ENCODE measurements at regions not wholly inside any gene's neighbourhood (a gene's known extent, or its start where the extent isn't known, plus 50 kb on each side); places are given as distances from the start of the nearest gene placed in this dataset.

- no peak overlapping the region for H3K4me3 Mint-ChIP-seq
- DNase-seq (no peak), ATAC-seq (ENCODE audit: poor library complexity) (no peak)
- intact Hi-C loops (cut with DNase I, micrococcal nuclease), result no loop called here
- no peak overlapping the region for H3K27ac Mint-ChIP-seq
- no peaks in the 10 kb centered on the region for H3K4me1 Mint-ChIP-seq (ENCODE audit: low read depth)
- Histone ChIP-seq H3K4me1 (ENCODE audit: insufficient read depth, low read length) (no peaks in the 10 kb centered on the region), H3K36me3 (ENCODE audit: insufficient read depth, low read length) (no peaks in the 10 kb centered on the region), H3K27ac (ENCODE audit: low read depth in 1 of 2, low read length in 2 of 2) (no peak overlapping the region), H3K27me3 (ENCODE audit: control insufficient read depth in 1 of 2, insufficient read depth in 2 of 2, low read length in 2 of 2) (no peaks in the 10 kb centered on the region), H3K9me3 (ENCODE audit: control insufficient read depth in 1 of 2, insufficient read depth in 1 of 2, low read length in 2 of 2) (no peaks in the 10 kb centered on the region), H3K4me3 (ENCODE audit: low read length) (no peak overlapping the region)
- ChIA-PET CTCF (no interaction called here), POLR2A (no interaction called here)
- H3K9me3 Mint-ChIP-seq, result no peaks in the 10 kb centered on the region
- no peaks in the 10 kb centered on the region for H3K36me3 Mint-ChIP-seq (ENCODE audit: low read depth)
- no peak for TF ChIP-seq CTCF (IDR thresholded peaks at IDR 0.05)
- no peaks in the 10 kb centered on the region for H3K27me3 Mint-ChIP-seq
Measured at GRCh38 chr11:86128914-86129313, 60.0 kb upstream of the PICALM start.

- H3K9me3 ChIP-seq (ENCODE audit: control insufficient read depth in 1 of 2, insufficient read depth in 1 of 2, low read length in 2 of 2), result no peaks in the 10 kb centered on the region
- Mint-ChIP-seq H3K27ac (no peak overlapping the region), H3K9me3 (no peaks in the 10 kb centered on the region), H3K27me3 (no peaks in the 10 kb centered on the region), H3K4me3 (no peak overlapping the region), H3K4me1 (ENCODE audit: low read depth) (no peaks in the 10 kb centered on the region), H3K36me3 (ENCODE audit: low read depth) (no peaks in the 10 kb centered on the region)
- ATAC-seq (ENCODE audit: poor library complexity) (no peak), DNase-seq (no peak)
- H3K36me3 ChIP-seq (ENCODE audit: insufficient read depth, low read length), result no peaks in the 10 kb centered on the region
- intact Hi-C loops (cut with DNase I, micrococcal nuclease), result no loop called here
- CTCF ChIA-PET, result no interaction called here
- TF ChIP-seq CTCF (IDR thresholded peaks at IDR 0.05), result no peak
- H3K27me3 ChIP-seq (ENCODE audit: control insufficient read depth in 1 of 2, insufficient read depth in 2 of 2, low read length in 2 of 2), result no peaks in the 10 kb centered on the region
- H3K4me3 ChIP-seq (ENCODE audit: low read length), result no peak overlapping the region
- POLR2A ChIA-PET, result no interaction called here
- no peak overlapping the region for H3K27ac ChIP-seq (ENCODE audit: low read depth in 1 of 2, low read length in 2 of 2)
- H3K4me1 ChIP-seq (ENCODE audit: insufficient read depth, low read length), result no peaks in the 10 kb centered on the region
Measured at GRCh38 chr11:86126862-86127261, 58.0 kb upstream of the PICALM start.

- Mint-ChIP-seq H3K9me3 (no peaks in the 10 kb centered on the region), H3K4me3 (no peak overlapping the region), H3K27ac (no peak overlapping the region), H3K27me3 (no peaks in the 10 kb centered on the region), H3K36me3 (ENCODE audit: low read depth) (no peaks in the 10 kb centered on the region), H3K4me1 (ENCODE audit: low read depth) (no peaks in the 10 kb centered on the region)
- ChIA-PET POLR2A (interaction anchor here (0.6 kb wide), 1 partner anchor 1034 kb away, joined by 3 read pairs; no protein-coding TSS in a partner anchor), CTCF (interaction anchor here (1.3 kb wide), 1 partner anchor 83 kb away, joined by 4 read pairs; no protein-coding TSS in a partner anchor)
- H3K27me3 ChIP-seq (ENCODE audit: control insufficient read depth in 1 of 2, insufficient read depth in 2 of 2, low read length in 2 of 2), result no peaks in the 10 kb centered on the region
- ATAC-seq (ENCODE audit: poor library complexity), result no peak
- no peak overlapping the region for H3K27ac ChIP-seq (ENCODE audit: low read depth in 1 of 2, low read length in 2 of 2)
- no peak overlapping the region for H3K4me3 ChIP-seq (ENCODE audit: low read length)
- DNase-seq, result no peak
- no peaks in the 10 kb centered on the region for H3K9me3 ChIP-seq (ENCODE audit: control insufficient read depth in 1 of 2, insufficient read depth in 1 of 2, low read length in 2 of 2)
- H3K4me1 ChIP-seq (ENCODE audit: insufficient read depth, low read length), result no peaks in the 10 kb centered on the region
- intact Hi-C loops (cut with DNase I, micrococcal nuclease), result no loop called here
- no peak for TF ChIP-seq CTCF (IDR thresholded peaks at IDR 0.05)
- no peaks in the 10 kb centered on the region for H3K36me3 ChIP-seq (ENCODE audit: insufficient read depth, low read length)
Measured at GRCh38 chr11:86124251-86125233, 55.7 kb upstream of the PICALM start.
